ENCODE measurements at regions not wholly inside any gene's neighbourhood (a gene's known extent, or its start where the extent isn't known, plus 50 kb on each side); places are given as distances from the start of the nearest gene placed in this dataset.

GRCh38 chr4:89486673-89487072 lies 179.1 kb upstream of the GPRIN3 start:
- Histone ChIP-seq H3K27ac (ENCODE audit: insufficient read length, low read depth, low read length) (no peak overlapping the region), H3K56ac (ENCODE audit: insufficient read length, low read depth, low read length) (no peak overlapping the region), H3K14ac (ENCODE audit: insufficient read depth, low read length) (no peak overlapping the region), H2BK5ac (ENCODE audit: insufficient read length, low read length) (no peak overlapping the region), H3T11ph (ENCODE audit: low read length) (no peak overlapping the region), H3K23me2 (ENCODE audit: insufficient read length, low read depth, low read length, poor library complexity, severe bottlenecking) (no peaks in the 10 kb centered on the region), H4K91ac (ENCODE audit: insufficient read length, low read depth, low read length) (no peak overlapping the region), H2BK15ac (ENCODE audit: low read depth, low read length) (no peak overlapping the region), H4K20me1 (ENCODE audit: control insufficient read depth, insufficient read depth, insufficient read length) (no peaks in the 10 kb centered on the region), H2BK20ac (ENCODE audit: low read depth, low read length, poor library complexity, severe bottlenecking) (no peak overlapping the region), H3K18ac (ENCODE audit: insufficient read length, low read depth, low read length) (no peak overlapping the region), H3K4ac (ENCODE audit: low read depth, low read length) (no peak overlapping the region), H3K9me3 (ENCODE audit: control insufficient read depth, low read depth, low read length) (no peaks in the 10 kb centered on the region), H3K4me2 (ENCODE audit: insufficient read depth, insufficient read length, low read length) (no peak overlapping the region), H3K23ac (ENCODE audit: insufficient read length, low read depth, low read length) (no peak overlapping the region), H2BK120ac (ENCODE audit: low read depth, low read length, poor library complexity, severe bottlenecking) (no peak overlapping the region), H3K9ac (ENCODE audit: extremely low read depth, insufficient read length, low read length) (no peak overlapping the region), H3K4me1 (ENCODE audit: insufficient read depth, low read length) (no peaks in the 10 kb centered on the region), H3K27me3 (ENCODE audit: insufficient read depth, low read length) (no peaks in the 10 kb centered on the region), H3K79me1 (ENCODE audit: insufficient read depth, low read depth, low read length, poor library complexity, severe bottlenecking) (no peaks in the 10 kb centered on the region), H2BK12ac (ENCODE audit: insufficient read length, low read depth, low read length) (no peak overlapping the region), H2AK5ac (ENCODE audit: insufficient read length, low read length) (no peak overlapping the region), H2AFZ (ENCODE audit: low read length) (no peak overlapping the region), H4K5ac (ENCODE audit: insufficient read length, low read depth, low read length) (no peak overlapping the region), H3K79me2 (ENCODE audit: insufficient read depth, low read length) (no peaks in the 10 kb centered on the region), H4K8ac (replicated peaks; ENCODE audit: insufficient read length, low read depth, low read length) (no peak overlapping the region)
- no peak overlapping the region for H3K27ac Mint-ChIP-seq
- DNase-seq: no peak
- no peaks in the 10 kb centered on the region for H3K27me3 Mint-ChIP-seq (ENCODE audit: low read depth)
- TF ChIP-seq CTCF (conservative IDR thresholded peaks at IDR 0.05): no peak
- peaks cover 2 to 4% (median 3%) of the 10 kb centered on the region in 3 experiments; a peak in 3 of 7 replicates for H3K36me3 Mint-ChIP-seq (ENCODE audit: insufficient read depth in 1 of 3, low read depth in 3 of 3)
- peaks cover 11 to 14% of the 10 kb centered on the region in 2 experiments for H3K4me1 Mint-ChIP-seq
- H3K4me3 Mint-ChIP-seq: no peak overlapping the region
- H3K9me3 Mint-ChIP-seq: peaks cover 0 to 2% of the 10 kb centered on the region in 2 experiments; a peak in 2 of 5 replicates

Data from H9 (cell line).